GM23248 (cell line): ENCODE measurements at regions not wholly inside any gene's neighbourhood (a gene's known extent, or its start where the extent isn't known, plus 50 kb on each side); places are given as distances from the start of the nearest gene placed in this dataset.

ENCODE experiments used
- EZH2 ChIP-seq: fragments of 200-600 bp; sonication (generic); IDR thresholded peaks from 2 replicates; pipeline ENCODE4 v1.6.1; 2018; ENCODE audit warnings: antibody characterized with exemption, mild to moderate bottlenecking; ENCODE audit not compliant: insufficient read depth, poor library complexity, severe bottlenecking
- EZH2phosphoT487 ChIP-seq: fragments of 200-600 bp; sonication (generic); IDR thresholded peaks from 2 replicates; pipeline ENCODE4 v1.6.1; 2018; ENCODE audit warnings: antibody characterized with exemption, moderate library complexity, mild to moderate bottlenecking, low read depth; ENCODE audit not compliant: insufficient read depth

- TF ChIP-seq EZH2 (no peak), EZH2phosphoT487 (no peak)
These were observed 143.4 kb downstream of the KIF26A start for GRCh38 chr14:104281768-104282301.
